CD4-positive, alpha-beta T cell treated with Interleukin-12 subunit alpha and Interleukin-12 subunit beta, for 1 hour (primary cell): ENCODE measurements at regions not wholly inside any gene's neighbourhood (a gene's known extent, or its start where the extent isn't known, plus 50 kb on each side); places are given as distances from the start of the nearest gene placed in this dataset.

Experiments used
- DNase-seq: peaks from one replicate; pipeline ENCODE4 v3.0.0-alpha.2; 2020

- DNase-seq, result no peak
Measured at GRCh38 chr4:106423791-106424190, 55.2 kb upstream of the GIMD1 start.

- DNase-seq, result no peak
Measured at GRCh38 chr4:106422766-106423165, 54.2 kb upstream of the GIMD1 start.

- DNase-seq, result no peak
Measured at GRCh38 chr4:106421441-106422296, 53.1 kb upstream of the GIMD1 start.

- no peak for DNase-seq
Measured at GRCh38 chr4:106418444-106418843, 49.9 kb upstream of the GIMD1 start.
